Right lobe of liver (tissue), 6 donors: ENCODE measurements at regions not wholly inside any gene's neighbourhood (a gene's known extent, or its start where the extent isn't known, plus 50 kb on each side); places are given as distances from the start of the nearest gene placed in this dataset.

Experiments used
- ATAC-seq, 4 donors: fragments of 200-7000 bp; cut with Tn5 transposase; one replicate each; pipeline ENCODE4 v1.9.1; 2020; ENCODE audit warnings: mild to moderate bottlenecking in 4 of 4, moderate library complexity in 4 of 4
- DNase-seq, 3 donors: peaks; one replicate each; pipeline ENCODE4 v3.0.0-alpha.2; 2020
- H3K27ac ChIP-seq, 3 donors: fragments of 200-600 bp; one replicate each; pipeline ENCODE4 v1.8.0; 2022
- H3K27me3 ChIP-seq, 2 donors: fragments of 200-600 bp; one replicate each; pipeline ENCODE4 v1.8.0; 2022
- H3K36me3 ChIP-seq, 4 donors: fragments of 200-600 bp; sonication (generic) in 1 of 4; one replicate each; pipeline versions ENCODE4 v1.5.1 to v1.8.0; 2017 to 2022; ENCODE audit warnings: control low read depth in 1 of 4
- H3K4me1 ChIP-seq, 4 donors: fragments of 200-600 bp; sonication (generic) in 1 of 4; one replicate each; pipeline versions ENCODE4 v1.5.1 to v1.8.0; 2017 to 2022; ENCODE audit warnings: control low read depth in 1 of 4
- H3K4me3 ChIP-seq, 3 donors: fragments of 200-600 bp; one replicate each; pipeline ENCODE4 v1.8.0; 2022
- H3K9me3 ChIP-seq, 4 donors: fragments of 200-600 bp; sonication (generic) in 1 of 4; one replicate each; pipeline versions ENCODE4 v1.5.1 to v1.8.0; 2017 to 2022; ENCODE audit warnings: control low read depth in 1 of 4
- POLR2A ChIP-seq: fragments of 450-650 bp; IDR thresholded peaks from one replicate; pipeline ENCODE4 v1.6.1; 2017; ENCODE audit warnings: antibody characterized with exemption, mild to moderate bottlenecking
- WGBS: methylation state at CpG from one replicate; pipeline ENCODE4 v1.1.6; 2018; ENCODE audit warnings: low coverage, low lambda C conversion rate; ENCODE audit not compliant: insufficient coverage; ENCODE audit errors: missing lambda C conversion rate; 5-methylcytosine and 5-hydroxymethylcytosine counted together
- intact Hi-C, 2 donors: fragments of 100-400 bp; cut with DNase I; formaldehyde crosslinking; loops; one replicate each; pipeline versions ENCODE4 v1.11.2 to v1.14.1; 2022
- TF ChIP-seq, protein P1 (sequence below), 4 donors: fragments of 200-600 bp in 3 of 4; fragments of 450-650 bp in 1 of 4; IDR thresholded peaks; one replicate each; pipeline versions ENCODE4 v1.5.1 to v1.8.0; 2016 to 2022; ENCODE audit warnings: antibody characterized with exemption in 4 of 4, mild to moderate bottlenecking in 2 of 4
- donor health status: DM: no; HTN: yes; CAD: no.
- donor health status: DM: no; HTN: no; CAD: no.
- donor health status: DM: no; HTN: no; CAD: no.
- donor health status: DM: no; HTN: yes; CAD: no.
- donor health status: DM: no; HTN: yes; CAD: no.

DNA sequence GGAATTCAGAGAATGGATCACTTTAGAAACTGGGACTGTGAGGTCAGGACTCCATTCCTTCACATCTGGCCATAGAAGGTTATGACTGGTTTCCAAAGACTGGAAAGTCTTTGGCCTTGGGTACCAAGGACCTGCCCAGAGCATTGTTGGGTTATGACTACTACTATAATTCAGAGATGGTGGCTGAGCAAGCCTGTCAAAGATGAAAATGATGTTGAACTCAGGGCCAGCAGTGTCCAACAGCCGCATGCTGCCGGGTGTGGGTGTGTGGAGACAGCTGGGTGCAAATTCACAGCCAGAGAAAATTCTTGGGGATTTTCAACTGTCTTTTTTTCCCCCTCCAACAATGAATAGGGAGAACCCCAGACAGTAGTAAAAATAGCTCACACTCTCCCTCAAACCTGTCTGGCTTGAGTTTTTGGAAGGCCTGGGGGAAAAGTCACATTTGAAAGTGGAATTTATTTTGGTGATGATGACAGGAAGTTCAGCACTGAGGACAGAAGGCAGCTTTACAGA lies 166.8 kb upstream of the NCAM1 start:
- TF ChIP-seq POLR2A = no peak
- TF ChIP-seq, protein P1, sequence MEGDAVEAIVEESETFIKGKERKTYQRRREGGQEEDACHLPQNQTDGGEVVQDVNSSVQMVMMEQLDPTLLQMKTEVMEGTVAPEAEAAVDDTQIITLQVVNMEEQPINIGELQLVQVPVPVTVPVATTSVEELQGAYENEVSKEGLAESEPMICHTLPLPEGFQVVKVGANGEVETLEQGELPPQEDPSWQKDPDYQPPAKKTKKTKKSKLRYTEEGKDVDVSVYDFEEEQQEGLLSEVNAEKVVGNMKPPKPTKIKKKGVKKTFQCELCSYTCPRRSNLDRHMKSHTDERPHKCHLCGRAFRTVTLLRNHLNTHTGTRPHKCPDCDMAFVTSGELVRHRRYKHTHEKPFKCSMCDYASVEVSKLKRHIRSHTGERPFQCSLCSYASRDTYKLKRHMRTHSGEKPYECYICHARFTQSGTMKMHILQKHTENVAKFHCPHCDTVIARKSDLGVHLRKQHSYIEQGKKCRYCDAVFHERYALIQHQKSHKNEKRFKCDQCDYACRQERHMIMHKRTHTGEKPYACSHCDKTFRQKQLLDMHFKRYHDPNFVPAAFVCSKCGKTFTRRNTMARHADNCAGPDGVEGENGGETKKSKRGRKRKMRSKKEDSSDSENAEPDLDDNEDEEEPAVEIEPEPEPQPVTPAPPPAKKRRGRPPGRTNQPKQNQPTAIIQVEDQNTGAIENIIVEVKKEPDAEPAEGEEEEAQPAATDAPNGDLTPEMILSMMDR (IDR thresholded peaks at IDR 0.05) = no peak
- no peaks in the 10 kb centered on the region for H3K27me3 ChIP-seq
- 60% methylated on average over 1 of the region's 2 CpGs for WGBS
- no peaks in the 10 kb centered on the region for H3K36me3 ChIP-seq
- no peaks in the 10 kb centered on the region for H3K9me3 ChIP-seq
- DNase-seq = no peak
- no peaks in the 10 kb centered on the region for H3K4me1 ChIP-seq
- H3K4me3 ChIP-seq = no peak overlapping the region
- ATAC-seq = no peak
- H3K27ac ChIP-seq = no peak overlapping the region
- intact Hi-C loops = no loop called here

DNA sequence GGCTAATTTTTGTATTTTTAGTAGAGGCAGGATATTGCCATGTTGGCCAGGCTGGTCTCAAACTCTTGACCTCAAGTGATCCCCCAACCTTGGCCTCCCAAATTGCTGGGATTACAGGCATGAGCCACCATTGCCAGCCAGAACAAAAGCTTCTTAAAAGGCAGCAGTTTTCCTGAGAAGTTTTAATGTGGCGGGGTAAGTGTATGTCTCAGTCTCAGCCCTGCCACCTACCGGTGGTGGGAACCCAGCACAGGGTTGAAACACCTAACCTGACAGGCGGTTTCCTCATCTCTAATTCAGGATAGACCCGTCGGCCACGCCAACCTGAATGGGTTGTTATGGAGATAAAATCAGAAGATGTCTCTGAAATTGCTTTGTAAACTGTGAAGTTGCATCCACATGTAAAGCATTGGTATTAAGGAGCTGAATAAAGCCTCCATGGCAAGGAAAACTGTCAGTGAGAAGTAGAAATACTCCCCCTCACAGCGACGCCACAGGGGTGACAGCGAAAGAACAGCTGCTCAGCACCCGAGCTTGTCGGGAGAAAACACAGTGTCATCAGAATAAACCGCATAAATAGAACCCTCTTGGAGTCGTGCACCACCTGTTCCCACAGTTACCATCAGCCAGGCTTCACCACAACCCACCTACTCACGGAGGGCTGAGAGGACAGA lies 165.9 kb upstream of the NCAM1 start:
- no peak overlapping the region for H3K4me3 ChIP-seq
- no peak overlapping the region for H3K27ac ChIP-seq

DNA sequence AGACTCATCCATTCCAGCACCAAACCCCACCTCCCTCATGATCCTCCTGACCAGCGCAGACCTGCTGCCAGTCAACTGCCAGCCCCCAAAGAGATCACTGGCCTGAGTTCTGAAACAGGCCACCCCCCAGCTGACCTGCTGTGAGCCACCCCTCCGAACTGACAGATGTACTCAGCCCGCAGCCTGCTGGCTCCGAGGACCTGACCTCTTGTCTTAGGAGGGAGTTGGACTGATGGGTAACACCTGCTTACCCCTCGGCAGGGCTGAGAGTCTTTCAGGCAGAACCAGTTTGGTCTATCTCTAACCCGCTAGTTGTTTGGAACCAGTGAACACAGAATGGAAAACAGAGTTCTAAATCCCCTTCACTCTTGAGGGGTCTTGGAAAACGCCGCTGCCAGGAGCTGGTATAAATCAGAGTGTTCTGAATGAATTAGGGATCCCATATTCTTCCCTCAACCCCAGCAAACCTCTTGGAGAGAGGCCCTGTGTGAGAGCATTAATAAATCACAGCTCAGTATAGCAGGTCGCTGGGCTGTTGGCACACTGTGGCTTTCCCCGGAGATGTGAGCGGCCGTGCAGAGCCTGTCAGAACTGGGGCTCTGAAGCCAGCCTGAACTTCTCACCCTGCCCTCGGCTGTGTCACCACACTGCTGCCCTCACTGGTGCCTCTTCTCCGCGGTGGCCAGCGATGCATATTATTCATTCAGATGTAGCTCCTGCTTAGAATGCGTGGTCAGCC lies 165.1 kb upstream of the NCAM1 start:
- TF ChIP-seq, protein P1 (IDR thresholded peaks at IDR 0.05) = no peak
- TF ChIP-seq POLR2A = no peak
- DNase-seq (no peak), ATAC-seq (no peak)

More for the DNA sequence above, 165.9 kb upstream of the NCAM1 start:
- intact Hi-C loops = no loop called here
- H3K36me3 ChIP-seq = no peaks in the 10 kb centered on the region
- no peaks in the 10 kb centered on the region for H3K4me1 ChIP-seq
- WGBS = 58% methylated on average over 10 of the region's 14 CpGs
- ATAC-seq (peak; percentile 51 to 72 (median 60)), DNase-seq (peak in 1 of 3 donors; percentile 34)
- TF ChIP-seq, protein P1 (IDR thresholded peaks at IDR 0.05) = peak in 3 of 4 donors; percentile 33 to 62 (median 53)
- TF ChIP-seq POLR2A = no peak
- H3K9me3 ChIP-seq = no peaks in the 10 kb centered on the region
- H3K27me3 ChIP-seq = no peaks in the 10 kb centered on the region

DNA sequence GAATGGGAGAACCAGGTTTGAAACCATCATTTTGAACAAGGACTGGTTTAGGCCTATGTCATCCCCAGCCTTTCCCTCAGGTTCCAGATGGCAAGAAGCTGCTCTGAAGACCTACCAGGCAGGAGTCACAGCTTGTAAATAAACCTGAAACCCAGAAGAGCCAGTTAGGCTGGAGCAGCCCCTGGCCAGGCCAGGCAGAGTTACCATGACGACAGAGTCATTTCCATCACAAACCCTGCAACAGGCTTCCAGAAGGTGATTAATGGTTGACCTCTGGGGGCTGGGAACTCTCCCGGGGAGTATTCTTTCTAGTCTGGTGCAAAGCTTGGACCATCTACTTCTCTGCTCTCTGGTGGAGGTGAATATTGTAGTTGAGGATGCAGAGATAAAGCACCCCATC lies 164.1 kb upstream of the NCAM1 start:
- no peak overlapping the region for H3K4me3 ChIP-seq
- H3K4me1 ChIP-seq = no peaks in the 10 kb centered on the region
- DNase-seq (no peak), ATAC-seq (no peak)
- H3K9me3 ChIP-seq = no peaks in the 10 kb centered on the region
- no peak for TF ChIP-seq POLR2A
- TF ChIP-seq, protein P1 (IDR thresholded peaks at IDR 0.05) = no peak
- intact Hi-C loops = no loop called here
- H3K27ac ChIP-seq = no peak overlapping the region
- no peaks in the 10 kb centered on the region for H3K27me3 ChIP-seq
- H3K36me3 ChIP-seq = no peaks in the 10 kb centered on the region
- 43% methylated on average over 1 of the region's 2 CpGs for WGBS

More for the DNA sequence above, 165.1 kb upstream of the NCAM1 start:
- Histone ChIP-seq H3K4me1 (no peaks in the 10 kb centered on the region), H3K27ac (no peak overlapping the region), H3K36me3 (no peaks in the 10 kb centered on the region), H3K9me3 (no peaks in the 10 kb centered on the region), H3K4me3 (no peak overlapping the region), H3K27me3 (no peaks in the 10 kb centered on the region)
- WGBS = 64% methylated on average over 7 of the region's 17 CpGs
- intact Hi-C loops = no loop called here
